ENCODE measurements at regions not wholly inside any gene's neighbourhood (a gene's known extent, or its start where the extent isn't known, plus 50 kb on each side); places are given as distances from the start of the nearest gene placed in this dataset.

GRCh38 chr13:71939186-71939585 is 72.2 kb upstream of the DACH1 start:
- DNase-seq, result no peak

DNA sequence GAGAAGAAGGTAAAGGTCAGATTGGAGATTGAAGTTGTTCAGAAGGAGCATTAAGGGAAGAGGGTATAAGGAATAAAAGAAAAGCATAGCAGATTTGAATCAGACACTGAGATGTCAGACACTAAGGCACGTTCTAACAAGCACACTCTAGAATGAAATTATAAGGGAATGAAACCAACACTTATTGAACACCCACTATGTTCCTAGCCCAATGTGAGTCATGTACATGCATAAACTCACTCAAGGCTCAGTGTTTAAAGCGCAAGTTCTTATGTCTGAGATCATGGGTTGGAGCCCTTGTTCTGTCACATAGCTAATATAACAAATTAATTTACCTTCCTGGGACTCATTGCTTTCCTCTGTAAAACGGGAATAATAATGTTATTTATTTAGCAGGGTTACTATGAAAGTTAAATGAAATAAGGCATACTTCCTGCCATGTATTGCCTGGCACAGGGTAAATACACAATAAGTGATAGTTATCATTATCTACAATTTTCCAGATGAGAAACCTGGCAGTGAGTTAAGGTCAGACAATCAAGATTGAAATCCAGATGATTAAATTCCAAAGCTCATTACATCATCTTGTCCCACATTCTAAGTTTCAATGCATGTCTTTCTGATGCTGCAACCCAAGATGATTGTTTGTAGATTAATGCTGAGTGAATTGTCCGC is 68.3 kb upstream of the DACH1 start:
- DNase-seq, result no peak

DNA sequence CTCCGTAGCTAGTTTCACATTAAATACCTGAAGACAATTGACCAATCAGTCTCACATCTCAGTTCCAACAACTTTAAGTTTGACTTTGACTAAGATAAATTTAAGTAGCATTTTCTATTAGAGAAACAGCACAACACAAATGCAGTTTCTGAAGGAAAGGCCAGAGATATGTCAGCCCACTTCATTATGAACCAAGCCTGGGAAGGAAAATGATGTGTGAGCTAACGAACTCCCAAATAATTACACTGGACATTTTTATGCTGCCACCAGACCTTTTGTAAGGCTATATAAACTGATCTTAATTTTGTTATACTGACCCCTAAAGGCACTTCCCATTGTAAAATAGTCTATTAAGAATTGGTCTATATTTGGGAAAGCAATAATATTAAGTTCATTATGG is 57.9 kb upstream of the DACH1 start:
- no peak for DNase-seq

GRCh38 chr13:71922194-71922593 is 55.2 kb upstream of the DACH1 start:
- DNase-seq, result no peak
